ENCODE measurements at regions not wholly inside any gene's neighbourhood (a gene's known extent, or its start where the extent isn't known, plus 50 kb on each side); places are given as distances from the start of the nearest gene placed in this dataset.

DNA sequence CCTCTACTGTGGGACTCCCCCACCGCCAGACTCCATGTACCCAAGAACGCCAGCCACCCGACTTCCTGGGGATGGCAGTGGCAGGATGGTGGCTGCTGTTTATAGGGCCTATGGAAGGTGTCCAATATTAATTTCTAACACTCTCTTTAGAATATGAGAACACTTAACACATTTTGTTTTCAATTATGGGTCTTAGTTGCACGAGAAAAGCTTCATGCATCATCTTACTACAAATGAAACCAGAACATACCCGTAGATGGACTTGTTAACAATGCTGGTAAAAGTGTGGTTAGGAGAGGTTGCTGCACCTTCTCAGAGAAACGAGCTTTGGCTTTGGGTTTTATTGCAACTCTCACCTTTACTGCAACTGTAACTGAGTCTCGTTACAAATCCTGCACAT, 335.6 kb upstream of the ID2 start:
- TF ChIP-seq POLR2A (IDR thresholded peaks at IDR 0.05; ENCODE audit: low read depth, low read length): no peak
- no peak for TF ChIP-seq TAF1 (IDR thresholded peaks at IDR 0.05; ENCODE audit: low read depth, low read length)
- TF ChIP-seq SPI1 (IDR thresholded peaks at IDR 0.05; ENCODE audit: low read depth, low read length): no peak
- no peak for TF ChIP-seq POLR2AphosphoS5 (IDR thresholded peaks at IDR 0.05; ENCODE audit: low read depth, low read length)

Measured in GM12891 (cell line).